Neuronal stem cell (in vitro differentiated cells): ENCODE measurements at regions not wholly inside any gene's neighbourhood (a gene's known extent, or its start where the extent isn't known, plus 50 kb on each side); places are given as distances from the start of the nearest gene placed in this dataset.
A peak's percentile ranks its signal among the peaks of the same experiment; 100 is the strongest.

Source experiments
- DNase-seq: peaks from one replicate; pipeline ENCODE4 v3.0.0-alpha.2; 2013; ENCODE audit warnings: low spot score
- H2AFZ ChIP-seq: one replicate; pipeline ENCODE4 v1.6.1; 2013; ENCODE audit warnings: mild to moderate bottlenecking, low read length, inconsistent platforms
- H2AK5ac ChIP-seq: 2 replicates; pipeline ENCODE4 v1.6.1; 2013; ENCODE audit warnings: low read depth, mild to moderate bottlenecking, inconsistent platforms, low read length, moderate library complexity, mixed read lengths
- H2BK120ac ChIP-seq: 2 replicates; pipeline ENCODE4 v1.6.1; 2013; ENCODE audit warnings: low read depth, mild to moderate bottlenecking, inconsistent platforms, low read length, moderate library complexity, mixed read lengths
- H2BK12ac ChIP-seq: one replicate; pipeline ENCODE4 v1.6.1; 2013; ENCODE audit warnings: low read length, inconsistent platforms
- H2BK15ac ChIP-seq: 2 replicates; pipeline ENCODE4 v1.6.1; 2013; ENCODE audit warnings: mild to moderate bottlenecking, low read length, inconsistent platforms, mixed read lengths
- H2BK5ac ChIP-seq: one replicate; pipeline ENCODE4 v1.6.1; 2013; ENCODE audit warnings: inconsistent platforms, mild to moderate bottlenecking, low read length, moderate library complexity
- H3K14ac ChIP-seq: one replicate; pipeline ENCODE4 v1.6.1; 2013; ENCODE audit warnings: low read length, inconsistent platforms
- H3K18ac ChIP-seq: 2 replicates; pipeline ENCODE4 v1.6.1; 2013; ENCODE audit warnings: low read length, inconsistent platforms
- H3K23ac ChIP-seq: 2 replicates; pipeline ENCODE4 v1.6.1; 2013; ENCODE audit warnings: low read depth, mild to moderate bottlenecking, mixed read lengths, low read length, inconsistent platforms; ENCODE audit not compliant: poor library complexity
- H3K27ac ChIP-seq: replicated peaks from 3 replicates; pipeline ENCODE4 v1.5.1; 2013; ENCODE audit warnings: low read length, inconsistent platforms
- H3K27me3 ChIP-seq, 3 experiments: 2 replicates each; pipeline ENCODE4 v1.6.1; 2013; ENCODE audit warnings: low read length in 3 of 3, mild to moderate bottlenecking in 2 of 3, inconsistent platforms in 1 of 3, low read depth in 1 of 3, mixed read lengths in 1 of 3, moderate library complexity in 1 of 3; ENCODE audit not compliant: control insufficient read depth in 3 of 3, insufficient read depth in 3 of 3
- H3K36me3 ChIP-seq, 2 donors: replicated peaks in 1 of 2; 2 replicates each; pipeline ENCODE4 v1.6.1; 2013; ENCODE audit warnings: low read length in 2 of 2; ENCODE audit not compliant: control insufficient read depth in 2 of 2, insufficient read depth in 2 of 2
- H3K4ac ChIP-seq: 2 replicates; pipeline ENCODE4 v1.6.1; 2013; ENCODE audit warnings: inconsistent platforms, mild to moderate bottlenecking, low read length, moderate library complexity
- H3K4me1 ChIP-seq, 2 donors: 1 replicate in 1 of 2; 2 replicates in 1 of 2; pipeline ENCODE4 v1.6.1; 2013; ENCODE audit warnings: low read length in 2 of 2, low read depth in 1 of 2; ENCODE audit not compliant: control insufficient read depth in 2 of 2, insufficient read depth in 1 of 2
- H3K4me2 ChIP-seq: one replicate; pipeline ENCODE4 v1.6.1; 2013; ENCODE audit warnings: mild to moderate bottlenecking, low read length, inconsistent platforms; ENCODE audit not compliant: insufficient read depth, poor library complexity, severe bottlenecking
- H3K4me3 ChIP-seq, 2 donors: 2 replicates each; pipeline ENCODE4 v1.5.1; 2013; ENCODE audit warnings: low read length in 2 of 2, mild to moderate bottlenecking in 2 of 2, inconsistent platforms in 1 of 2, moderate library complexity in 1 of 2
- H3K79me1 ChIP-seq: one replicate; pipeline ENCODE4 v1.6.1; 2013; ENCODE audit warnings: low read depth, mild to moderate bottlenecking, inconsistent platforms, low read length, moderate library complexity
- H3K9ac ChIP-seq: one replicate; pipeline ENCODE4 v1.6.1; 2013; ENCODE audit warnings: mild to moderate bottlenecking, low read depth, low read length, inconsistent platforms; ENCODE audit not compliant: poor library complexity
- H3K9me3 ChIP-seq, 2 donors: replicated peaks in 1 of 2; 2 replicates each; pipeline versions ENCODE3 to v1.6.1; 2013; ENCODE audit warnings: low read length in 2 of 2, mild to moderate bottlenecking in 2 of 2, inconsistent platforms in 1 of 2, low read depth in 1 of 2, mixed read lengths in 1 of 2, moderate library complexity in 1 of 2; ENCODE audit not compliant: control insufficient read depth in 2 of 2, insufficient read depth in 1 of 2
- H4K8ac ChIP-seq: one replicate; pipeline ENCODE4 v1.6.1; 2013; ENCODE audit warnings: low read depth, mild to moderate bottlenecking, inconsistent platforms, low read length, moderate library complexity
- H4K91ac ChIP-seq: one replicate; pipeline ENCODE4 v1.6.1; 2013; ENCODE audit warnings: low read length, low read depth, mild to moderate bottlenecking, inconsistent platforms; ENCODE audit not compliant: poor library complexity
- WGBS, 2 donors: extraction: QIAGEN DNeasy Blood & Tissue Kit; methylation state at CpG; one replicate each; pipeline ENCODE4 v1.1.7; 2013; ENCODE audit warnings: missing lambda C conversion rate in 2 of 2, mixed read lengths in 1 of 2; ENCODE audit not compliant: insufficient read length in 2 of 2, insufficient replicate concordance in 1 of 2; ENCODE audit errors: extremely low coverage in 2 of 2; 5-methylcytosine and 5-hydroxymethylcytosine counted together

- Histone ChIP-seq H4K8ac (no peak overlapping the region), H3K4me3 (no peak overlapping the region), H3K23ac (no peak overlapping the region), H3K27ac (no peak overlapping the region), H2BK12ac (no peak overlapping the region), H3K27me3 (peaks cover 0 to 63% (median 54%) of the 10 kb centered on the region in 3 experiments), H3K18ac (no peak overlapping the region), H3K79me1 (no peaks in the 10 kb centered on the region), H3K4ac (no peak overlapping the region), H3K4me1 (no peaks in the 10 kb centered on the region), H3K9ac (no peak overlapping the region), H4K91ac (no peak overlapping the region), H3K4me2 (no peak overlapping the region), H2BK5ac (no peak overlapping the region), H2AFZ (no peak overlapping the region), H3K36me3 (no peaks in the 10 kb centered on the region), H3K14ac (no peak overlapping the region), H2BK120ac (no peak overlapping the region), H2BK15ac (no peak overlapping the region), H2AK5ac (no peak overlapping the region), H3K9me3 (no peaks in the 10 kb centered on the region)
- WGBS, 2 donors, result no CpG with 5 or more reads among the region's 5 CpGs
- no peak for DNase-seq
These were observed 63.8 kb upstream of the VPREB1 start for GRCh38 chr22:22180738-22181285.

- Histone ChIP-seq H3K4ac (no peak overlapping the region), H3K18ac (no peak overlapping the region), H3K36me3 (no peaks in the 10 kb centered on the region), H4K8ac (no peak overlapping the region), H2BK5ac (no peak overlapping the region), H3K27ac (no peak overlapping the region), H3K9ac (no peak overlapping the region), H2BK15ac (no peak overlapping the region), H3K23ac (no peak overlapping the region), H3K4me2 (no peak overlapping the region), H2AFZ (no peak overlapping the region), H3K14ac (no peak overlapping the region), H2AK5ac (no peak overlapping the region), H3K4me3 (no peak overlapping the region), H3K9me3 (no peaks in the 10 kb centered on the region), H3K79me1 (no peaks in the 10 kb centered on the region), H2BK12ac (no peak overlapping the region), H4K91ac (no peak overlapping the region), H2BK120ac (no peak overlapping the region), H3K27me3 (peaks cover 0 to 58% (median 45%) of the 10 kb centered on the region in 3 experiments), H3K4me1 (no peaks in the 10 kb centered on the region)
- no CpG with 5 or more reads among the region's 3 CpGs for WGBS, 2 donors
- no peak for DNase-seq
These were observed 64.7 kb upstream of the VPREB1 start for GRCh38 chr22:22179858-22180257.

DNA sequence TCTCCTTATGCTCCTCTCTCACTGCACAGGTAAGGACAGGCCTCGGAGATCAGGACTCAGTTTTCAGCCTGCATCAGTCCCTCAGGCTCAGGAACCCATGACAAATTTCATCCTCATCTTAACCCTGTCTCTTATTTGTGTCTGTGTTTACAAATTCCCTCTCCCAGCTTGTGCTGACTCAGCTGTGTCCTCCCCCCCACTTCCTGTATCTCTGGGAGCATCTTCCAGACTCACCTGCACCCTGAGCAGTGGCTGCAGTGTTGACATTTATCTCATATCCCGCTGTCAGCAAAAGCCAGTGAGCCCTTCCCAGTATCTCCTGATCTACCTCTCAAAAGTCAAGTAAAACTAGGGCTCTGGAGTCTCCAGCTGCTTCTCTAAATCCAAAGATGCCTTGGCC lies 65.6 kb upstream of the VPREB1 start:
- Histone ChIP-seq H3K9ac (no peak overlapping the region), H2AK5ac (no peak overlapping the region), H3K79me1 (no peaks in the 10 kb centered on the region), H2AFZ (peak overlapping the region; percentile 33), H3K36me3 (no peaks in the 10 kb centered on the region), H4K91ac (no peak overlapping the region), H4K8ac (no peak overlapping the region), H3K4me2 (no peak overlapping the region), H3K14ac (no peak overlapping the region), H2BK120ac (no peak overlapping the region), H3K27ac (no peak overlapping the region), H3K9me3 (no peaks in the 10 kb centered on the region), H3K4me1 (no peaks in the 10 kb centered on the region), H3K18ac (no peak overlapping the region), H3K27me3 (peaks cover 0 to 50% (median 36%) of the 10 kb centered on the region in 3 experiments), H2BK15ac (no peak overlapping the region), H3K23ac (no peak overlapping the region), H2BK12ac (no peak overlapping the region), H3K4ac (no peak overlapping the region), H3K4me3 (no peak overlapping the region), H2BK5ac (no peak overlapping the region)
- no CpG with 5 or more reads among the region's 2 CpGs for WGBS, 2 donors
- no peak for DNase-seq

- no CpG with 5 or more reads among the region's 2 CpGs for WGBS, 2 donors
- no peak overlapping the region for H3K27ac ChIP-seq
- H3K4ac ChIP-seq, result no peak overlapping the region
- no peak overlapping the region for H4K91ac ChIP-seq
- H3K9me3 ChIP-seq, result no peaks in the 10 kb centered on the region
- no peak overlapping the region for H3K4me2 ChIP-seq
- no peaks in the 10 kb centered on the region for H3K36me3 ChIP-seq
- H2BK15ac ChIP-seq, result no peak overlapping the region
- no peak for DNase-seq
- peaks cover 0 to 46% (median 31%) of the 10 kb centered on the region in 3 experiments for H3K27me3 ChIP-seq
- H4K8ac ChIP-seq, result no peak overlapping the region
- H3K18ac ChIP-seq, result no peak overlapping the region
- H3K23ac ChIP-seq, result no peak overlapping the region
- no peak overlapping the region for H3K14ac ChIP-seq
- no peaks in the 10 kb centered on the region for H3K4me1 ChIP-seq
- no peak overlapping the region for H3K4me3 ChIP-seq
- H2AK5ac ChIP-seq, result no peak overlapping the region
- no peak overlapping the region for H2BK5ac ChIP-seq
- H3K9ac ChIP-seq, result no peak overlapping the region
- no peak overlapping the region for H2BK120ac ChIP-seq
- no peaks in the 10 kb centered on the region for H3K79me1 ChIP-seq
- no peak overlapping the region for H2BK12ac ChIP-seq
- peak overlapping the region; percentile 33 for H2AFZ ChIP-seq
These were observed 66.1 kb upstream of the VPREB1 start for GRCh38 chr22:22178355-22178965.
